GM13977 (cell line): ENCODE measurements at regions not wholly inside any gene's neighbourhood (a gene's known extent, or its start where the extent isn't known, plus 50 kb on each side); places are given as distances from the start of the nearest gene placed in this dataset.

ENCODE experiments used
- DNase-seq: peaks from one replicate; pipeline ENCODE4 v3.0.0; 2012; ENCODE audit warnings: low spot score
- in situ Hi-C: fragments of 300-500 bp; cut with MboI; formaldehyde crosslinking; loops from one replicate; pipeline ENCODE4 v1.12.0; 2022; ENCODE audit warnings: low sequenced_read_pairs, low pct_unique_long_range_greater_than_20kb, mixed read lengths, inconsistent platforms; ENCODE audit not compliant: unreplicated experiment
- TF ChIP-seq, protein P1 (sequence below): IDR thresholded peaks from 2 replicates; pipeline ENCODE4 v1.5.1; 2012; ENCODE audit warnings: mild to moderate bottlenecking, control low read depth; ENCODE audit not compliant: insufficient read depth; ENCODE audit errors: extremely low read depth, missing control alignments

DNA sequence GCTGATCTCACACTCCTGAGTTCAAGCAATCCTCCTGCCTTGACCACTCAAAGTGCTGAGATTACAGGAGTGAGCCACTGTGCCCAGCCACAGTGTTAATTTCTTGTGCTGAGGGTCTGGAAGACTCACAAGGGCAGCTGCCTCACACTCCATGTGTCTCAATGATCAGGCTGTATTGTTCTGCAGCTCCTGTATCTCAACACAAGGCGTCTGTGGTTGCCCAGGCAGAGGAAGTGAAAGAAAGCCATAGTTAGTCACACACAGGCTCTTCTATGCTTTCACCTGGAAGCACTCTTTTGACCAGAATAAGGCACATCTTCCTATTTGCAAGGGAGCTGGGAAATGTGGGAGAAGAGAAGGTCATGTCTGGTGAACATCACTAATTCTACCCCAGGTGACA is 107.3 kb upstream of the ZNF507 start:
- no peak for DNase-seq
- TF ChIP-seq, protein P1, sequence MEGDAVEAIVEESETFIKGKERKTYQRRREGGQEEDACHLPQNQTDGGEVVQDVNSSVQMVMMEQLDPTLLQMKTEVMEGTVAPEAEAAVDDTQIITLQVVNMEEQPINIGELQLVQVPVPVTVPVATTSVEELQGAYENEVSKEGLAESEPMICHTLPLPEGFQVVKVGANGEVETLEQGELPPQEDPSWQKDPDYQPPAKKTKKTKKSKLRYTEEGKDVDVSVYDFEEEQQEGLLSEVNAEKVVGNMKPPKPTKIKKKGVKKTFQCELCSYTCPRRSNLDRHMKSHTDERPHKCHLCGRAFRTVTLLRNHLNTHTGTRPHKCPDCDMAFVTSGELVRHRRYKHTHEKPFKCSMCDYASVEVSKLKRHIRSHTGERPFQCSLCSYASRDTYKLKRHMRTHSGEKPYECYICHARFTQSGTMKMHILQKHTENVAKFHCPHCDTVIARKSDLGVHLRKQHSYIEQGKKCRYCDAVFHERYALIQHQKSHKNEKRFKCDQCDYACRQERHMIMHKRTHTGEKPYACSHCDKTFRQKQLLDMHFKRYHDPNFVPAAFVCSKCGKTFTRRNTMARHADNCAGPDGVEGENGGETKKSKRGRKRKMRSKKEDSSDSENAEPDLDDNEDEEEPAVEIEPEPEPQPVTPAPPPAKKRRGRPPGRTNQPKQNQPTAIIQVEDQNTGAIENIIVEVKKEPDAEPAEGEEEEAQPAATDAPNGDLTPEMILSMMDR: no peak
- in situ Hi-C loops: no loop called here

DNA sequence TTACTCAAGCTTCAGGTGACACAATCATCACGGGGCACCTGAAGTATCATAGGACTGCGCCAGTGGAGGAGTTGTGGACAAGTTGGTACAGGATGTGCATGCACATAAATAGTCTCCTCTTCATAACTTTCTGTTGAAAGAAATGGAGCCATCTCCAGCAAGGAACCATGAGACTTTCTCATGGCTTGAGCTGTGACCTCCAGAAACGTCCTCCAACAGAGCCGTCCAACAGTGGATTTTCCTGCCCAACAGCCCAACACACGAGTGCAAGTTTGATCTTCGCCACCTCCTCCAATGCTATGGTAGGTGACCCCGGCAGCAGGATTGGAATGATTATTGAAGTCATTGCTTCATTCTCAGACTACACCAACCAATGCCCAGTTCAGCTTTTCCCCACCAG is 105.1 kb upstream of the ZNF507 start:
- TF ChIP-seq, protein P1: no peak
- no peak for DNase-seq
- in situ Hi-C loops: no loop called here

DNA sequence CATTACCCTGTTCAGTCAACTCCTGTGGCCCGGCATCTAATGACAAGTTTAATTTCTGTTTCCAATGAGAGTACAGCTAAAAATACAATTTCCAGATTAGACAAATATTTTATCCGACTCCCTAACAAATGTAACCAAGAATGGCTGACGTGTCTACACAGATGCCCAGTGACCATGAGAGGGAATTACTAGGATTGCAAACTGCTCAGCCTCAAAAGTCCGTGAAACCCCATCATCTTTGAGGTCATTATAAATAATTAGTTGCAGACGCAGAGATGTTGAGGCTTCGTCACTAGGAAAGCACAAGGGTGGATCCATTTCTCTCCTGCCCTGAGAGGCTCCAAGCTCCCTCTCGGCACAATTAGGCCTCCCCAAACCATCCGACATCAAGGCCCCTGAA is 104.1 kb upstream of the ZNF507 start:
- in situ Hi-C loops: no loop called here
- TF ChIP-seq, protein P1: no peak
- no peak for DNase-seq

- in situ Hi-C loops: no loop called here
- TF ChIP-seq, protein P1: no peak
- no peak for DNase-seq
Observed at GRCh38 chr19:32241932-32242710, 103.3 kb upstream of the ZNF507 start.

GRCh38 chr19:32246006-32246405 is 99.4 kb upstream of the ZNF507 start:
- in situ Hi-C loops: no loop called here
- no peak for DNase-seq
- TF ChIP-seq, protein P1: no peak

- TF ChIP-seq, protein P1: no peak
- DNase-seq: no peak
- in situ Hi-C loops: no loop called here
Observed at GRCh38 chr19:32251634-32252332, 93.6 kb upstream of the ZNF507 start.
